ENCODE measurements at regions not wholly inside any gene's neighbourhood (a gene's known extent, or its start where the extent isn't known, plus 50 kb on each side); places are given as distances from the start of the nearest gene placed in this dataset.

GRCh38 chrY:7462657-7463056 is 551.1 kb upstream of the AMELY start:
- FAIRE-seq (no peak), DNase-seq (ENCODE audit: low read depth in 1 of 2, low spot score in 2 of 2) (no peak)
- Histone ChIP-seq H3K79me1 (ENCODE audit: low read depth, low read length) (no peaks in the 10 kb centered on the region), H3K56ac (replicated peaks; ENCODE audit: insufficient read length, low read depth, low read length) (no peak overlapping the region), H2BK15ac (ENCODE audit: low read length) (no peak overlapping the region), H3K4me2 (ENCODE audit: insufficient read depth in 1 of 2, low read depth in 2 of 2, low read length in 2 of 2) (no peak overlapping the region), H2BK5ac (ENCODE audit: low read depth, low read length) (no peak overlapping the region), H3K4me3 (ENCODE audit: extremely low read depth in 1 of 4, insufficient read depth in 2 of 4, low read depth in 3 of 4, low read length in 4 of 4) (no peak overlapping the region), H3K36me3 (ENCODE audit: control insufficient read depth in 2 of 4, insufficient read depth in 4 of 4, low read length in 3 of 4) (no peaks in the 10 kb centered on the region), H3K4me1 (replicated peaks in 1 of 4; ENCODE audit: control insufficient read depth in 3 of 4, insufficient read depth in 4 of 4, low read length in 3 of 4) (no peaks in the 10 kb centered on the region), H3K79me2 (ENCODE audit: control insufficient read depth in 1 of 2, insufficient read depth in 2 of 2, low read length in 2 of 2) (no peaks in the 10 kb centered on the region), H4K8ac (ENCODE audit: extremely low read depth, insufficient read depth, low read length) (no peak overlapping the region), H3K23me2 (ENCODE audit: low read depth, low read length) (peaks cover 3% of the 10 kb centered on the region; the same call in 1 of the 2 replicates), H4K91ac (replicated peaks; ENCODE audit: insufficient read length, low read length) (no peak overlapping the region), H2AK5ac (ENCODE audit: low read depth, low read length) (no peak overlapping the region), H3K9ac (replicated peaks in 1 of 4; ENCODE audit: extremely low read depth in 1 of 4, low read depth in 3 of 4, low read length in 3 of 4) (no peak overlapping the region), H3K27me3 (replicated peaks in 1 of 4; ENCODE audit: control insufficient read depth in 3 of 4, extremely low read depth in 1 of 4, insufficient read depth in 3 of 4, low read length in 3 of 4) (no peaks in the 10 kb centered on the region), H3K18ac (ENCODE audit: extremely low read depth, low read length) (no peak overlapping the region), H4K20me1 (replicated peaks in 1 of 2; ENCODE audit: control insufficient read depth in 1 of 2, insufficient read depth in 2 of 2, low read length in 2 of 2) (no peaks in the 10 kb centered on the region), H2BK20ac (ENCODE audit: low read length) (no peak overlapping the region), H3K9me3 (ENCODE audit: insufficient read depth in 2 of 2, low read depth in 1 of 2, low read length in 1 of 2) (no peaks in the 10 kb centered on the region), H3K14ac (ENCODE audit: insufficient read length) (no peak overlapping the region), H2BK12ac (ENCODE audit: low read depth, low read length) (no peak overlapping the region), H3K23ac (ENCODE audit: insufficient read length) (no peak overlapping the region), H3K4ac (replicated peaks; ENCODE audit: insufficient read length, low read depth, low read length) (no peak overlapping the region), H3K27ac (ENCODE audit: low read depth, low read length) (no peak overlapping the region), H4K5ac (ENCODE audit: insufficient read length, low read depth, low read length) (no peak overlapping the region), H2AFZ (ENCODE audit: low read length) (no peak overlapping the region), H2BK120ac (replicated peaks; ENCODE audit: low read depth, low read length) (no peak overlapping the region)
- TF ChIP-seq ATF3 (IDR thresholded peaks at IDR 0.05; ENCODE audit: insufficient read depth, low read depth, low read length) (no peak), JUN (IDR thresholded peaks at IDR 0.05; ENCODE audit: low read depth, low read length) (no peak), POU5F1 (IDR thresholded peaks at IDR 0.05; ENCODE audit: low read depth, low read length) (no peak), NRF1 (IDR thresholded peaks at IDR 0.05; ENCODE audit: low read depth, low read length) (no peak), EGR1 (IDR thresholded peaks at IDR 0.05; ENCODE audit: borderline replicate concordance, low read depth, low read length) (no peak), GTF2F1 (IDR thresholded peaks at IDR 0.05; ENCODE audit: borderline replicate concordance, low read depth, low read length) (no peak), SP1 (IDR thresholded peaks at IDR 0.05; ENCODE audit: low read depth, low read length) (no peak), EP300 (IDR thresholded peaks at IDR 0.05; ENCODE audit: borderline replicate concordance in 1 of 2, low read depth in 2 of 2, low read length in 2 of 2) (no peak), SIX5 (IDR thresholded peaks at IDR 0.05; ENCODE audit: low read depth, low read length) (no peak), MAFK (IDR thresholded peaks at IDR 0.05; ENCODE audit: low read depth, low read length) (no peak), RFX5 (IDR thresholded peaks at IDR 0.05; ENCODE audit: borderline replicate concordance, low read depth, low read length) (no peak), SRF (IDR thresholded peaks at IDR 0.05; ENCODE audit: low read depth, low read length) (no peak), GABPA (IDR thresholded peaks at IDR 0.05; ENCODE audit: borderline replicate concordance, insufficient read depth, low read length) (no peak)
- CTCF ChIA-PET (ENCODE audit: partially characterized antibody), result interaction anchor here (0.8 kb wide), 1 partner anchor 9 kb away, joined by 3 read pairs; no protein-coding TSS in a partner anchor
- WGBS, 2 experiments (ENCODE audit: extremely low coverage in 1 of 2, insufficient coverage in 1 of 2, insufficient read length in 1 of 2, insufficient replicate concordance in 2 of 2, low coverage in 1 of 2, low lambda C conversion rate in 2 of 2, missing lambda C conversion rate in 1 of 2), result 67% methylated on average over 2 of the region's 2 CpGs; no CpG with 5 or more reads in 1 of the 2 experiments
- POLR2A ChIA-PET (ENCODE audit: partially characterized antibody), result no interaction called here

Measured in H1 (cell line).